Esophagus muscularis mucosa (tissue), 4 donors: ENCODE measurements at regions not wholly inside any gene's neighbourhood (a gene's known extent, or its start where the extent isn't known, plus 50 kb on each side); places are given as distances from the start of the nearest gene placed in this dataset.

Source experiments
- CTCF ChIP-seq, 3 experiments: fragments of 200-600 bp in 2 of 3; fragments of 450-650 bp in 1 of 3; sonication (generic) in 2 of 3; IDR thresholded peaks; one replicate each; pipeline ENCODE4 v1.5.1; 2017 to 2019; ENCODE audit warnings: antibody characterized with exemption in 3 of 3, mild to moderate bottlenecking in 2 of 3, moderate library complexity in 1 of 3
- EP300 ChIP-seq: sonication (generic); formaldehyde crosslinking; IDR thresholded peaks from one replicate; pipeline ENCODE4 v1.6.1; 2017; ENCODE audit warnings: antibody characterized with exemption
- POLR2A ChIP-seq: fragments of 450-650 bp; IDR thresholded peaks from one replicate; pipeline ENCODE4 v1.6.1; 2017; ENCODE audit warnings: antibody characterized with exemption, moderate library complexity, mild to moderate bottlenecking, low read depth
- POLR2AphosphoS5 ChIP-seq, 2 donors: sonication (generic); formaldehyde crosslinking; IDR thresholded peaks; one replicate each; pipeline ENCODE4 v1.6.1; 2017; ENCODE audit warnings: antibody characterized with exemption in 2 of 2

DNA sequence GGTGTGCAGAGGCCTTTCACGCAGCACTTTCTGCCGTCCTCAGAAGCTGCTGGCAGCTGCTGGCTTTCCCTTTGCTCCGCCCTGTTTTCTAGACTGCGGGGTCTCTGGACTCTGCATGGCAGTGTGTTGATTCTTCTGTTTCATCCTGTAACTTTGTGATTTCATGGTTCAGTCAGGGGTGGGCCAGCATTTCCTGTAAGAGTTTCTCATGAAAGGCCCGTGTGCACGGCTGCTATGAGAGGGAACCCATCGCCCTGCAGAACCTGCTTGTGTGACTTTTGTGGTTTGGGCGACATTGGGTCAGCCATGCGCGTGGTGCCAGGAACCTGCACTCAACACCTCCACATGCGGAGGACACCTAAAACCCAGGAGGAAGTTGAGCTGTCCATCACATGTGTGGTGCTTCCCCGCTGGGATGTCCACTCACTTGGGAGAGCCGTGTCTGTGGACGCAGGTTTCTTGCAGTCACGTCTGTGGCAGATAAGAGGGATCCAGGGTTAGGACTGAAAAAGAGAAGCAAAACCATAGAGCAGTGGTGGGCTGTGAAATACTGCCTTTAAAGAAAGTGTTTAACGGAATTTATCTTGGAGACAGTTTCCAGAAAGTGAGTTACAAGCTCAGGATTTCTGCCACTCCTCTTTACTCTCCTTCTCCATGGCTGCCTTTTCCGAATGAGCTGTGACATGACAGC, 167.3 kb upstream of the ALKAL2 start:
- TF ChIP-seq CTCF (IDR thresholded peaks at IDR 0.05): no peak
- TF ChIP-seq POLR2A: no peak
- no peak for TF ChIP-seq POLR2AphosphoS5 (IDR thresholded peaks at IDR 0.05)
- no peak for TF ChIP-seq EP300
